H9 (cell line): ENCODE measurements at regions not wholly inside any gene's neighbourhood (a gene's known extent, or its start where the extent isn't known, plus 50 kb on each side); places are given as distances from the start of the nearest gene placed in this dataset.

Experiments used
- DNase-seq: peaks from one replicate; pipeline ENCODE4 v3.0.0-alpha.2; 2017
- H2AFZ ChIP-seq: one replicate; pipeline ENCODE4 v1.6.1; 2013; ENCODE audit warnings: mild to moderate bottlenecking, low read length, control low read depth, moderate library complexity
- H2AK5ac ChIP-seq: 2 replicates; pipeline ENCODE4 v1.6.1; 2013; ENCODE audit warnings: low read length, control low read depth, mixed read lengths; ENCODE audit not compliant: insufficient read length
- H2BK120ac ChIP-seq: one replicate; pipeline ENCODE4 v1.6.1; 2013; ENCODE audit warnings: low read depth, mild to moderate bottlenecking, low read length, control low read depth, inconsistent platforms; ENCODE audit not compliant: poor library complexity, severe bottlenecking
- H2BK12ac ChIP-seq: 2 replicates; pipeline ENCODE4 v1.6.1; 2013; ENCODE audit warnings: low read length, control low read depth, mixed read lengths, low read depth; ENCODE audit not compliant: insufficient read length
- H2BK15ac ChIP-seq: 2 replicates; pipeline ENCODE4 v1.6.1; 2013; ENCODE audit warnings: low read depth, low read length, control low read depth
- H2BK20ac ChIP-seq: one replicate; pipeline ENCODE4 v1.6.1; 2013; ENCODE audit warnings: low read depth, mild to moderate bottlenecking, low read length, control low read depth, inconsistent platforms; ENCODE audit not compliant: poor library complexity, severe bottlenecking
- H2BK5ac ChIP-seq: 2 replicates; pipeline ENCODE4 v1.6.1; 2013; ENCODE audit warnings: low read length, control low read depth, mixed read lengths; ENCODE audit not compliant: insufficient read length
- H3K14ac ChIP-seq: 2 replicates; pipeline ENCODE4 v1.6.1; 2013; ENCODE audit warnings: low read length, control low read depth; ENCODE audit not compliant: insufficient read depth
- H3K18ac ChIP-seq: 2 replicates; pipeline ENCODE4 v1.6.1; 2013; ENCODE audit warnings: low read depth, mild to moderate bottlenecking, mixed read lengths, low read length, control low read depth; ENCODE audit not compliant: insufficient read length
- H3K23ac ChIP-seq: 2 replicates; pipeline ENCODE4 v1.6.1; 2013; ENCODE audit warnings: low read length, control low read depth, mixed read lengths, low read depth; ENCODE audit not compliant: insufficient read length
- H3K23me2 ChIP-seq: 2 replicates; pipeline ENCODE4 v1.6.1; 2013; ENCODE audit warnings: low read depth, mild to moderate bottlenecking, mixed read lengths, low read length, control low read depth; ENCODE audit not compliant: insufficient read length, poor library complexity, severe bottlenecking
- H3K27ac ChIP-seq: 2 replicates; pipeline ENCODE4 v1.5.1; 2013; ENCODE audit warnings: low read length, control low read depth, mixed read lengths, low read depth; ENCODE audit not compliant: insufficient read length
- H3K27me3 ChIP-seq: 2 replicates; pipeline ENCODE4 v1.6.1; 2013; ENCODE audit warnings: low read length, control low read depth, inconsistent platforms; ENCODE audit not compliant: insufficient read depth
- H3K4ac ChIP-seq: 2 replicates; pipeline ENCODE4 v1.6.1; 2013; ENCODE audit warnings: low read depth, mild to moderate bottlenecking, control low read depth, inconsistent platforms, low read length, moderate library complexity
- H3K4me1 ChIP-seq: 2 replicates; pipeline ENCODE4 v1.6.1; 2013; ENCODE audit warnings: low read length, control low read depth, inconsistent platforms; ENCODE audit not compliant: insufficient read depth
- H3K4me2 ChIP-seq: 2 replicates; pipeline ENCODE4 v1.6.1; 2013; ENCODE audit warnings: low read length, control low read depth, mixed read lengths; ENCODE audit not compliant: insufficient read length, insufficient read depth
- H3K56ac ChIP-seq: 2 replicates; pipeline ENCODE4 v1.6.1; 2013; ENCODE audit warnings: low read depth, mild to moderate bottlenecking, mixed read lengths, low read length, control low read depth; ENCODE audit not compliant: insufficient read length
- H3K79me1 ChIP-seq: 2 replicates; pipeline ENCODE4 v1.6.1; 2013; ENCODE audit warnings: low read depth, mild to moderate bottlenecking, moderate library complexity, low read length, control low read depth, inconsistent platforms; ENCODE audit not compliant: insufficient read depth, poor library complexity, severe bottlenecking
- H3K79me2 ChIP-seq: 2 replicates; pipeline ENCODE4 v1.6.1; 2013; ENCODE audit warnings: low read length, control low read depth, inconsistent platforms; ENCODE audit not compliant: insufficient read depth
- H3K9ac ChIP-seq: 2 replicates; pipeline ENCODE4 v1.6.1; 2013; ENCODE audit warnings: low read length, control low read depth, mixed read lengths; ENCODE audit not compliant: insufficient read length; ENCODE audit errors: extremely low read depth
- H3K9me3 ChIP-seq: one replicate; pipeline ENCODE4 v1.6.1; 2013; ENCODE audit warnings: low read depth, low read length, inconsistent platforms; ENCODE audit not compliant: control insufficient read depth
- H3T11ph ChIP-seq: one replicate; pipeline ENCODE4 v1.6.1; 2013; ENCODE audit warnings: mild to moderate bottlenecking, low read length, control low read depth, inconsistent platforms
- H4K20me1 ChIP-seq: one replicate; pipeline ENCODE4 v1.6.1; 2013; ENCODE audit not compliant: control insufficient read depth, insufficient read length, insufficient read depth
- H4K5ac ChIP-seq: 2 replicates; pipeline ENCODE4 v1.6.1; 2013; ENCODE audit warnings: low read depth, mild to moderate bottlenecking, mixed read lengths, low read length, control low read depth; ENCODE audit not compliant: insufficient read length
- H4K8ac ChIP-seq: replicated peaks from 2 replicates; pipeline ENCODE4 v1.6.1; 2013; ENCODE audit warnings: low read length, control low read depth, mixed read lengths, low read depth; ENCODE audit not compliant: insufficient read length
- H4K91ac ChIP-seq: 2 replicates; pipeline ENCODE4 v1.6.1; 2013; ENCODE audit warnings: low read depth, mild to moderate bottlenecking, moderate library complexity, mixed read lengths, low read length, control low read depth; ENCODE audit not compliant: insufficient read length
- H3K27ac Mint-ChIP-seq, 3 experiments: 2 replicates in 2 of 3; 3 replicates in 1 of 3; pipeline ENCODE4 v1.8.0; 2020 to 2021; ENCODE audit warnings: mixed read lengths in 3 of 3, mild to moderate bottlenecking in 1 of 3, moderate library complexity in 1 of 3
- H3K27me3 Mint-ChIP-seq: 2 replicates; pipeline ENCODE4 v1.8.0; 2021; ENCODE audit warnings: low read depth, mild to moderate bottlenecking, moderate library complexity, mixed read lengths
- H3K36me3 Mint-ChIP-seq, 3 experiments: 2 replicates in 2 of 3; 3 replicates in 1 of 3; pipeline ENCODE4 v1.8.0; 2020 to 2021; ENCODE audit warnings: low read depth in 3 of 3, mixed read lengths in 3 of 3; ENCODE audit not compliant: insufficient read depth in 1 of 3
- H3K4me1 Mint-ChIP-seq, 2 experiments: 2 replicates each; pipeline ENCODE4 v1.8.0; 2020; ENCODE audit warnings: mixed read lengths in 2 of 2
- H3K4me3 Mint-ChIP-seq, 2 experiments: 2 replicates in 1 of 2; 3 replicates in 1 of 2; pipeline ENCODE4 v1.8.0; 2020 to 2021; ENCODE audit warnings: mild to moderate bottlenecking in 2 of 2, mixed read lengths in 2 of 2, moderate library complexity in 1 of 2
- H3K9me3 Mint-ChIP-seq, 2 experiments: 2 replicates in 1 of 2; 3 replicates in 1 of 2; pipeline ENCODE4 v1.8.0; 2020; ENCODE audit warnings: mild to moderate bottlenecking in 2 of 2, mixed read lengths in 2 of 2, moderate library complexity in 1 of 2
- WGBS: extraction: QIAGEN DNeasy Blood & Tissue Kit; methylation state at CpG from one replicate; pipeline ENCODE4 v1.1.7; 2013; ENCODE audit warnings: missing lambda C conversion rate, low lambda C conversion rate, mixed read lengths; ENCODE audit not compliant: insufficient read length; ENCODE audit errors: extremely low coverage; 5-methylcytosine and 5-hydroxymethylcytosine counted together
- TF ChIP-seq, protein P1 (sequence below): fragments of 200-600 bp; sonication (generic); conservative IDR thresholded peaks from 3 replicates; pipeline ENCODE4 v1.8.0; 2021; ENCODE audit warnings: antibody characterized with exemption, mild to moderate bottlenecking

GRCh38 chr1:194935864-194936263, 1672.4 kb downstream of the KCNT2 start:
- Histone ChIP-seq H4K20me1 (no peaks in the 10 kb centered on the region), H2BK20ac (no peak overlapping the region), H3K23ac (no peak overlapping the region), H4K8ac (no peak overlapping the region), H2BK120ac (no peak overlapping the region), H3K18ac (no peak overlapping the region), H3K27me3 (no peaks in the 10 kb centered on the region), H3K79me2 (no peaks in the 10 kb centered on the region), H3K27ac (no peak overlapping the region), H3K4me1 (no peaks in the 10 kb centered on the region), H3K56ac (no peak overlapping the region), H2AFZ (no peak overlapping the region), H3K23me2 (no peaks in the 10 kb centered on the region), H4K5ac (no peak overlapping the region), H3T11ph (no peak overlapping the region), H3K4me2 (no peak overlapping the region), H2BK12ac (no peak overlapping the region), H3K14ac (no peak overlapping the region), H3K9me3 (no peaks in the 10 kb centered on the region), H2BK5ac (no peak overlapping the region), H4K91ac (no peak overlapping the region), H2AK5ac (no peak overlapping the region), H3K79me1 (no peaks in the 10 kb centered on the region), H3K4ac (no peak overlapping the region), H2BK15ac (no peak overlapping the region), H3K9ac (no peak overlapping the region)
- DNase-seq: no peak
- no peak overlapping the region for H3K27ac Mint-ChIP-seq
- H3K4me1 Mint-ChIP-seq: peaks cover 4 to 5% of the 10 kb centered on the region in 2 experiments; a peak in 2 of 4 replicates
- peaks cover 0 to 2% (median 0%) of the 10 kb centered on the region in 3 experiments; a peak in 2 of 7 replicates for H3K36me3 Mint-ChIP-seq
- no CpG with 5 or more reads among the region's 3 CpGs for WGBS
- TF ChIP-seq, protein P1, sequence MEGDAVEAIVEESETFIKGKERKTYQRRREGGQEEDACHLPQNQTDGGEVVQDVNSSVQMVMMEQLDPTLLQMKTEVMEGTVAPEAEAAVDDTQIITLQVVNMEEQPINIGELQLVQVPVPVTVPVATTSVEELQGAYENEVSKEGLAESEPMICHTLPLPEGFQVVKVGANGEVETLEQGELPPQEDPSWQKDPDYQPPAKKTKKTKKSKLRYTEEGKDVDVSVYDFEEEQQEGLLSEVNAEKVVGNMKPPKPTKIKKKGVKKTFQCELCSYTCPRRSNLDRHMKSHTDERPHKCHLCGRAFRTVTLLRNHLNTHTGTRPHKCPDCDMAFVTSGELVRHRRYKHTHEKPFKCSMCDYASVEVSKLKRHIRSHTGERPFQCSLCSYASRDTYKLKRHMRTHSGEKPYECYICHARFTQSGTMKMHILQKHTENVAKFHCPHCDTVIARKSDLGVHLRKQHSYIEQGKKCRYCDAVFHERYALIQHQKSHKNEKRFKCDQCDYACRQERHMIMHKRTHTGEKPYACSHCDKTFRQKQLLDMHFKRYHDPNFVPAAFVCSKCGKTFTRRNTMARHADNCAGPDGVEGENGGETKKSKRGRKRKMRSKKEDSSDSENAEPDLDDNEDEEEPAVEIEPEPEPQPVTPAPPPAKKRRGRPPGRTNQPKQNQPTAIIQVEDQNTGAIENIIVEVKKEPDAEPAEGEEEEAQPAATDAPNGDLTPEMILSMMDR: peak; percentile 55
- no peaks in the 10 kb centered on the region for H3K27me3 Mint-ChIP-seq
- no peak overlapping the region for H3K4me3 Mint-ChIP-seq
- peaks cover 0 to 3% of the 10 kb centered on the region in 2 experiments; a peak in 3 of 5 replicates for H3K9me3 Mint-ChIP-seq
